ENCODE measurements at regions not wholly inside any gene's neighbourhood (a gene's known extent, or its start where the extent isn't known, plus 50 kb on each side); places are given as distances from the start of the nearest gene placed in this dataset.

- H3K4me1 ChIP-seq (ENCODE audit: control insufficient read depth, extremely low read depth, insufficient read depth, low read length): peaks cover 54% of the 10 kb centered on the region
- H2AFZ ChIP-seq (ENCODE audit: low read depth, low read length): no peak overlapping the region
- peak overlapping the region; percentile 91 for H3K27ac ChIP-seq (ENCODE audit: insufficient read depth, low read depth, low read length)
- no peak for DNase-seq (ENCODE audit: low read depth, low spot score)
- peak overlapping the region; percentile 68 for H3K9ac ChIP-seq (replicated peaks; ENCODE audit: extremely low read depth, insufficient read depth, low read length)
- intact Hi-C loops (cut with micrococcal nuclease) (loop anchor here (5.0 kb wide), 4 partner anchors 137 to 992 kb away; no protein-coding TSS in a partner anchor), dilution Hi-C loops (cut with MboI; ENCODE audit: extremely low pct_ligation_motif_present, low sequenced_read_pairs) (no loop called here)
- H3K9me3 ChIP-seq (replicated peaks; ENCODE audit: control insufficient read depth, insufficient read depth, low read length): no peaks in the 10 kb centered on the region
- H3K36me3 ChIP-seq (ENCODE audit: control insufficient read depth in 2 of 2, extremely low read depth in 1 of 2, insufficient read depth in 2 of 2, low read length in 2 of 2): no peaks in the 10 kb centered on the region
- H3K4me2 ChIP-seq (ENCODE audit: insufficient read depth, low read length): peak overlapping the region; percentile 89
- no TSS peak for BruUV-seq (replicated peaks)
- no peak overlapping the region for H3K4me3 ChIP-seq (replicated peaks in 1 of 3; ENCODE audit: insufficient read depth in 1 of 3, low read depth in 1 of 3, low read length in 3 of 3)
- H3K27me3 ChIP-seq (ENCODE audit: control insufficient read depth in 2 of 2, insufficient read depth in 2 of 2, low read length in 2 of 2): no peaks in the 10 kb centered on the region
- H3K9me1 ChIP-seq (replicated peaks; ENCODE audit: control insufficient read depth, extremely low read depth, insufficient read depth, low read length): no peaks in the 10 kb centered on the region
- H3K79me2 ChIP-seq (ENCODE audit: control insufficient read depth, insufficient read depth, low read length): no peaks in the 10 kb centered on the region
- FAIRE-seq: no peak
- no peak for TF ChIP-seq GATA2 (IDR thresholded peaks at IDR 0.05; ENCODE audit: insufficient read depth, insufficient read length, low read depth, low read length)
- no peak for TF ChIP-seq MYC (IDR thresholded peaks at IDR 0.05; ENCODE audit: low read depth, low read length)
- TF ChIP-seq POLR2A (IDR thresholded peaks at IDR 0.05; ENCODE audit: low read depth, low read length): no peak
- TF ChIP-seq JUN (IDR thresholded peaks at IDR 0.05; ENCODE audit: borderline replicate concordance, insufficient read depth, insufficient read length, low read depth): no peak
- no peak for TF ChIP-seq POLR2AphosphoS5 (IDR thresholded peaks at IDR 0.05; ENCODE audit: insufficient read depth, low read depth, low read length)
- TF ChIP-seq EZH2 (IDR thresholded peaks at IDR 0.05; ENCODE audit: borderline replicate concordance, low read depth, low read length, severe bottlenecking): no peak
- TF ChIP-seq FOS (IDR thresholded peaks at IDR 0.05; ENCODE audit: borderline replicate concordance, insufficient read depth, low read length): no peak
- TF ChIP-seq, protein P1, sequence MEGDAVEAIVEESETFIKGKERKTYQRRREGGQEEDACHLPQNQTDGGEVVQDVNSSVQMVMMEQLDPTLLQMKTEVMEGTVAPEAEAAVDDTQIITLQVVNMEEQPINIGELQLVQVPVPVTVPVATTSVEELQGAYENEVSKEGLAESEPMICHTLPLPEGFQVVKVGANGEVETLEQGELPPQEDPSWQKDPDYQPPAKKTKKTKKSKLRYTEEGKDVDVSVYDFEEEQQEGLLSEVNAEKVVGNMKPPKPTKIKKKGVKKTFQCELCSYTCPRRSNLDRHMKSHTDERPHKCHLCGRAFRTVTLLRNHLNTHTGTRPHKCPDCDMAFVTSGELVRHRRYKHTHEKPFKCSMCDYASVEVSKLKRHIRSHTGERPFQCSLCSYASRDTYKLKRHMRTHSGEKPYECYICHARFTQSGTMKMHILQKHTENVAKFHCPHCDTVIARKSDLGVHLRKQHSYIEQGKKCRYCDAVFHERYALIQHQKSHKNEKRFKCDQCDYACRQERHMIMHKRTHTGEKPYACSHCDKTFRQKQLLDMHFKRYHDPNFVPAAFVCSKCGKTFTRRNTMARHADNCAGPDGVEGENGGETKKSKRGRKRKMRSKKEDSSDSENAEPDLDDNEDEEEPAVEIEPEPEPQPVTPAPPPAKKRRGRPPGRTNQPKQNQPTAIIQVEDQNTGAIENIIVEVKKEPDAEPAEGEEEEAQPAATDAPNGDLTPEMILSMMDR (IDR thresholded peaks at IDR 0.05; ENCODE audit: extremely low read depth in 1 of 2, insufficient read depth in 1 of 2, low read depth in 1 of 2, low read length in 2 of 2): no peak
- TF ChIP-seq MAX (IDR thresholded peaks at IDR 0.05; ENCODE audit: insufficient read depth, insufficient read length): no peak
- ChIA-PET POLR2A (interaction anchor here (0.7 to 3.4 kb wide), 2 partner anchors 21 to 55 kb away, joined by 6 to 31 read pairs; partner anchors contain the start of gene FLRT2), CTCF (interaction anchor here (0.8 to 2.3 kb wide), 4 partner anchors 9 to 194 kb away, joined by 3 to 24 read pairs (median 4); partner anchors contain the start of gene FLRT2)
- no peaks in the 10 kb centered on the region for H4K20me1 ChIP-seq (replicated peaks; ENCODE audit: control insufficient read depth, extremely low read depth, insufficient read depth, low read length)
Measured at GRCh38 chr14:85474431-85474830, 55.5 kb upstream of the FLRT2 start.
